A549 (cell line): ENCODE measurements at regions not wholly inside any gene's neighbourhood (a gene's known extent, or its start where the extent isn't known, plus 50 kb on each side); places are given as distances from the start of the nearest gene placed in this dataset.
A peak's percentile ranks its signal among the peaks of the same experiment; 100 is the strongest.

Source experiments
- ATAC-seq, 2 experiments: fragments of 200-7000 bp in 1 of 2; fragments of >200 bp in 1 of 2; cut with Nextera tagmentation in 1 of 2; cut with Tn5 transposase in 1 of 2; 3 replicates each; pipeline versions ENCODE4 v1.8.0 to v1.9.1; 2018 to 2020; ENCODE audit warnings: mild to moderate bottlenecking in 1 of 2, moderate library complexity in 1 of 2
- CTCF ChIA-PET: fragments of 300-600 bp; sonication (Branson Sonifier 250); formaldehyde crosslinking; extraction: SDS; loops from one replicate; lab custom pipeline; 2021; ENCODE audit warnings: antibody characterized with exemption, inconsistent platforms; lab: Yijun Ruan, JAX
- POLR2A ChIA-PET: fragments of 350-600 bp; formaldehyde crosslinking; extraction: SDS; loops from one replicate; lab custom pipeline; 2021; ENCODE audit warnings: antibody characterized with exemption, inconsistent platforms; lab: Yijun Ruan, JAX
- DNase-seq, 2 experiments: peaks; one replicate each; pipeline versions ENCODE4 v3.0.0 to v3.0.0-alpha.2; 2011 to 2016; ENCODE audit warnings: low read depth in 1 of 2, low spot score in 1 of 2
- FAIRE-seq: peaks from 2 replicates; lab custom pipeline; 2011; peaks lifted over from hg19 to GRCh38; lab: Jason Lieb, UNC
- H3K27ac ChIP-seq, 2 experiments: fragments of >200 bp; sonication (Bioruptor Twin); formaldehyde crosslinking; 3 replicates each; pipeline ENCODE4 v1.5.1; 2016 to 2017
- H3K4me1 ChIP-seq: fragments of >200 bp; sonication (Bioruptor Twin); formaldehyde crosslinking; 3 replicates; pipeline ENCODE4 v1.6.1; 2016
- H3K4me2 ChIP-seq: fragments of >200 bp; sonication (Bioruptor Twin); formaldehyde crosslinking; 3 replicates; pipeline ENCODE4 v1.6.1; 2016
- H3K4me3 ChIP-seq: fragments of >200 bp; sonication (Bioruptor Twin); formaldehyde crosslinking; 3 replicates; pipeline ENCODE4 v1.5.1; 2016
- H3K9me3 ChIP-seq: fragments of >200 bp; sonication (Bioruptor Twin); formaldehyde crosslinking; 3 replicates; pipeline ENCODE4 v1.6.1; 2016
- EHMT2 ChIP-seq: fragments of 200-600 bp; sonication (generic); IDR thresholded peaks from 2 replicates; pipeline ENCODE4 v1.6.1; 2016; ENCODE audit warnings: antibody characterized with exemption, low read depth, mild to moderate bottlenecking, moderate library complexity
- EP300 ChIP-seq, 2 experiments: fragments of >200 bp; sonication (Bioruptor Twin); formaldehyde crosslinking; IDR thresholded peaks; 2 replicates in 1 of 2; 3 replicates in 1 of 2; pipeline ENCODE4 v1.6.1; 2016 to 2017
- ESRRA ChIP-seq: fragments of 150-350 bp; IDR thresholded peaks from 2 replicates; pipeline ENCODE4 v1.6.1; 2014; ENCODE audit warnings: mild to moderate bottlenecking, low read length, borderline replicate concordance
- HDAC2 ChIP-seq: fragments of 200-600 bp; sonication (generic); IDR thresholded peaks from 2 replicates; pipeline ENCODE4 v1.6.1; 2016
- HOXB13 ChIP-seq: fragments of 250-450 bp; sonication (Bioruptor Pico); IDR thresholded peaks from 2 replicates; pipeline ENCODE4 v1.5.0; 2020; ENCODE audit warnings: low read depth, mild to moderate bottlenecking, moderate library complexity
- JUNB ChIP-seq: fragments of >200 bp; sonication (Bioruptor Twin); formaldehyde crosslinking; IDR thresholded peaks from 2 replicates; pipeline ENCODE4 v1.6.1; 2016
- KDM1A ChIP-seq: fragments of 200-600 bp; sonication (generic); IDR thresholded peaks from 2 replicates; pipeline ENCODE4 v1.6.1; 2016; ENCODE audit warnings: low read depth, mild to moderate bottlenecking
- KDM5A ChIP-seq: fragments of 200-600 bp; sonication (generic); IDR thresholded peaks from 2 replicates; pipeline ENCODE4 v1.6.1; 2016; ENCODE audit warnings: antibody characterized with exemption, mild to moderate bottlenecking
- MAFK ChIP-seq: fragments of 450-650 bp; IDR thresholded peaks from 2 replicates; pipeline ENCODE4 v1.6.1; 2014; ENCODE audit not compliant: partially characterized antibody
- MAZ ChIP-seq: fragments of 150-350 bp; IDR thresholded peaks from 2 replicates; pipeline ENCODE4 v1.6.1; 2014; ENCODE audit warnings: antibody characterized with exemption, low read depth, low read length, borderline replicate concordance
- NFE2L2 ChIP-seq: fragments of 150-350 bp; conservative IDR thresholded peaks from 2 replicates; pipeline ENCODE4 v1.6.1; 2014; ENCODE audit warnings: low read length
- NR3C1 ChIP-seq: fragments of >200 bp; sonication (Bioruptor Twin); formaldehyde crosslinking; IDR thresholded peaks from 3 replicates; pipeline ENCODE4 v1.6.1; 2017
- POLR2A ChIP-seq: IDR thresholded peaks from 2 replicates; pipeline ENCODE4 v1.6.1; 2012; ENCODE audit warnings: mild to moderate bottlenecking, low read length
- POLR2AphosphoS2 ChIP-seq: conservative IDR thresholded peaks from 2 replicates; pipeline ENCODE4 v1.6.1; 2012; ENCODE audit warnings: low read length, improper control_type of control experiment, inconsistent platforms
- RAD21 ChIP-seq, 2 experiments: fragments of >200 bp in 1 of 2; sonication (Bioruptor Twin) in 1 of 2; formaldehyde crosslinking in 1 of 2; IDR thresholded peaks in 1 of 2; conservative IDR thresholded peaks in 1 of 2; 2 replicates in 1 of 2; 3 replicates in 1 of 2; pipeline ENCODE4 v1.6.1; 2012 to 2018; ENCODE audit warnings: inconsistent platforms in 1 of 2
- RFX5 ChIP-seq: fragments of 450-650 bp; IDR thresholded peaks from 2 replicates; pipeline ENCODE4 v1.7.1; 2014; ENCODE audit warnings: antibody characterized with exemption, mild to moderate bottlenecking, moderate library complexity
- RNF2 ChIP-seq: fragments of 200-600 bp; sonication (generic); IDR thresholded peaks from 2 replicates; pipeline ENCODE4 v1.6.1; 2016; ENCODE audit warnings: low read depth, mild to moderate bottlenecking, antibody characterized with exemption, moderate library complexity, borderline replicate concordance
- SMC3 ChIP-seq: fragments of >200 bp; sonication (Bioruptor Twin); formaldehyde crosslinking; IDR thresholded peaks from 3 replicates; pipeline ENCODE4 v1.6.1; 2018; ENCODE audit warnings: inconsistent platforms
- ZC3H11A ChIP-seq: fragments of 450-650 bp; IDR thresholded peaks from 2 replicates; pipeline ENCODE4 v1.6.1; 2014; ENCODE audit warnings: antibody characterized with exemption, mild to moderate bottlenecking
- ZNF302 ChIP-seq: fragments of 250-450 bp; sonication (Bioruptor Pico); IDR thresholded peaks from 2 replicates; pipeline ENCODE4 v1.9.0; 2021; ENCODE audit warnings: inconsistent platforms, mild to moderate bottlenecking, moderate library complexity
- ZSCAN20 ChIP-seq: fragments of 250-450 bp; sonication (Bioruptor Pico); IDR thresholded peaks from 2 replicates; pipeline ENCODE4 v1.8.0; 2022; ENCODE audit warnings: mild to moderate bottlenecking, moderate library complexity
- WGBS: methylation state at CpG from one replicate; pipeline ENCODE4 v1.1.6; 2017; ENCODE audit errors: missing lambda C conversion rate; 5-methylcytosine and 5-hydroxymethylcytosine counted together
- TF ChIP-seq, protein P1 (sequence below): fragments of 450-650 bp; IDR thresholded peaks from 2 replicates; pipeline ENCODE4 v1.6.1; 2014; ENCODE audit warnings: antibody characterized with exemption
- TF ChIP-seq, protein P2 (sequence below): fragments of >200 bp; sonication (Bioruptor Twin); formaldehyde crosslinking; IDR thresholded peaks from 3 replicates; pipeline ENCODE4 v1.5.1; 2016
- TF ChIP-seq, protein P3 (sequence below): fragments of 250-450 bp; sonication (Bioruptor Pico); IDR thresholded peaks from 2 replicates; pipeline ENCODE4 v1.5.0; 2020; ENCODE audit warnings: low read depth, mild to moderate bottlenecking, moderate library complexity
- TF ChIP-seq, protein P4 (sequence below): fragments of 250-450 bp; sonication (Bioruptor Pico); IDR thresholded peaks from 2 replicates; pipeline ENCODE4 v1.5.0; 2021; ENCODE audit warnings: mild to moderate bottlenecking, moderate library complexity, borderline replicate concordance
- TF ChIP-seq, protein P5 (sequence below): IDR thresholded peaks from 2 replicates; pipeline ENCODE4 v1.6.1; 2012

DNA sequence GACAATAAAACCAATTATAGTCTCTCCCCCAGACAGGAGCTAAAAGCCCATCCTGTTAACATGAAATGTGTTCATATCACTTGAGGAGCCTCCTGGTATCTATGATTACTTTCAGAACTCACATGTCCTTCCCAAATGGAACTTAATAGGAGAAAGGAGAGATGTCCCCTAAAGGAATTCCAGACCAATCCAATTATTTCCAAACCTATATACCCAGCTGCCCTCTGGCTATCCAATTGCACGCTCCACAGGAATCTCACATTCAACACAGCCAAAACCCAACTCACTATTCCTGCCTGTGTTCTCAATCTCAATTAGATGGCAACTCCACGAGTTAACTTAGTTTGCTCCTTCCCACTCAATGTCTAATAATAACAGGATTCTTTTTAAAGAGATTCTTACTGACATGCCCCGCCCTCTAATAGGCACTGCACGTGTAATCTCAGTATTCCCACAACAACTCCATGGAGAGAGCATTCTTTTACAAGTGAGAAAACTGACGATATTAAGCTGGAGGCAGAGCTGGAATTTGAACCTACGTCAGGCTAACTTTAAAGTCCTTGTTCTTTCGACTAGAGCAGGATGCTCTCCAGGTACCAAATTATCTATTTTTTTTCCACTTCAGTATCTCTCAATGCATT, 59.1 kb upstream of the SEC16B start (continued):
- TF ChIP-seq HDAC2 (no peak), ZNF302 (CRISPR knock-in tag) (no peak), NFE2L2 (no peak), ZC3H11A (no peak)

DNA sequence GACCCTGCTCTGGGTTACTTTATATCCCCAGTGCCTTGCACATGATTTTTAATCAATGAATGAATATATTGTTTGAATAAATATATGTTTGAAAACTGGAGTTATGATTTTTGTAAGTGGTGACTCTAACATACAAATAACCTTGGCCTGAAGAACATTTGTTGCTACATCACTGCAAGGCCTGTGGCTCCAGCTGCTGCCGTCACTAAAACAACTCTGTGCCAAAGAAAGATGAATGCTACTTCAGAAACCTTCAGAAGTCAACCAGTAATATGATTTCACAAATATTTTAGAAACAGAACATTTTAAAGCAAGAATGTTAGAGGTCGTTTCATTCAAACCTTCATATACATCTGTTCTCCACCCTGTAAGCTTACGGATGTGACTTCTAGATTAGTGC, 60.6 kb upstream of the SEC16B start:
- Histone ChIP-seq H3K4me2 (no peak overlapping the region), H3K4me1 (peaks cover 4% of the 10 kb centered on the region), H3K9me3 (no peaks in the 10 kb centered on the region), H3K27ac (no peak overlapping the region), H3K4me3 (no peak overlapping the region)
- ATAC-seq: no peak
- 74% methylated on average over 3 of the region's 3 CpGs for WGBS
- no peak for FAIRE-seq
- DNase-seq: no peak
- CTCF ChIA-PET: interaction anchor here (0.8 to 4.9 kb wide), 5 partner anchors 19 to 252 kb away, joined by 3 to 41 read pairs (median 3); partner anchors contain the start of gene SEC16B
- TF ChIP-seq RFX5 (no peak), MAZ (no peak), ZSCAN20 (CRISPR knock-in tag) (no peak), ESRRA (no peak), MAFK (no peak), POLR2A (no peak), JUNB (no peak)
- TF ChIP-seq, protein P1, sequence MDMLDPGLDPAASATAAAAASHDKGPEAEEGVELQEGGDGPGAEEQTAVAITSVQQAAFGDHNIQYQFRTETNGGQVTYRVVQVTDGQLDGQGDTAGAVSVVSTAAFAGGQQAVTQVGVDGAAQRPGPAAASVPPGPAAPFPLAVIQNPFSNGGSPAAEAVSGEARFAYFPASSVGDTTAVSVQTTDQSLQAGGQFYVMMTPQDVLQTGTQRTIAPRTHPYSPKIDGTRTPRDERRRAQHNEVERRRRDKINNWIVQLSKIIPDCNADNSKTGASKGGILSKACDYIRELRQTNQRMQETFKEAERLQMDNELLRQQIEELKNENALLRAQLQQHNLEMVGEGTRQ: no peak
- TF ChIP-seq, all 56 proteins: peak for 0
- POLR2A ChIA-PET: no interaction called here

DNA sequence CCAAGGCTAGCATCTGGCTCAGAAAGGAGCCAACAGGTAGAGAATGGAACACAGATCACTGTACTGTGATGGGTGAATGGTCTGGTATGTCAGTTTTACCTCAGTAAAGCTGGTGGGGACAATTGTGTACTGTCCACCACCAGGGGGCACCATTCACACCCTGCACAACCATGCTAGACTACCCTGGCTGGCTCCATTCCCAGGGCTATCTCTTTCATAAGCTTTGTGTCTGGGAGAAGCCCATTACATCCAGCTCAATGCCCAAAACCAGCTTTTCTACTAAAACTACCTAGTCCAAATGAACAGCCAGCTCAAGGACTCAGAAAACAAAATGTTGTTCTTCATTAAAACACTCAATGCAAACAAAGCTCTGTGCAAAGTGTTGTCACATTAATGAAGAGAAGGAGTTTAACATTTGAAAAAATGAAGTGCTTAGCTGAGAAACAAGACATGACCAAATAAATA, 62.0 kb upstream of the RASAL2 start:
- ChIA-PET POLR2A (interaction anchor here (1.0 to 1.1 kb wide), 2 partner anchors 20 to 207 kb away, joined by 3 to 4 read pairs; no protein-coding TSS in a partner anchor), CTCF (interaction anchor here (0.6 to 4.9 kb wide), 48 partner anchors 10 to 313 kb away, joined by 3 to 41 read pairs (median 5); partner anchors contain the start of genes RASAL2 and SEC16B)
- H3K4me3 ChIP-seq: no peak overlapping the region
- peaks cover 4% of the 10 kb centered on the region; the same call in 2 of the 3 replicates for H3K4me1 ChIP-seq
- DNase-seq: peak; percentile 83 to 87
- peak; percentile 93 to 98 for ATAC-seq
- H3K9me3 ChIP-seq: no peaks in the 10 kb centered on the region
- FAIRE-seq: peak; percentile 36
- TF ChIP-seq ESRRA (no peak), RAD21 (conservative IDR thresholded peaks at IDR 0.05 in 1 of 2, IDR thresholded peaks at IDR 0.05 in 1 of 2) (peak; percentile 70 to 84), KDM5A (no peak), RFX5 (no peak), KDM1A (no peak), SMC3 (peak; percentile 81)
- TF ChIP-seq, protein P2, sequence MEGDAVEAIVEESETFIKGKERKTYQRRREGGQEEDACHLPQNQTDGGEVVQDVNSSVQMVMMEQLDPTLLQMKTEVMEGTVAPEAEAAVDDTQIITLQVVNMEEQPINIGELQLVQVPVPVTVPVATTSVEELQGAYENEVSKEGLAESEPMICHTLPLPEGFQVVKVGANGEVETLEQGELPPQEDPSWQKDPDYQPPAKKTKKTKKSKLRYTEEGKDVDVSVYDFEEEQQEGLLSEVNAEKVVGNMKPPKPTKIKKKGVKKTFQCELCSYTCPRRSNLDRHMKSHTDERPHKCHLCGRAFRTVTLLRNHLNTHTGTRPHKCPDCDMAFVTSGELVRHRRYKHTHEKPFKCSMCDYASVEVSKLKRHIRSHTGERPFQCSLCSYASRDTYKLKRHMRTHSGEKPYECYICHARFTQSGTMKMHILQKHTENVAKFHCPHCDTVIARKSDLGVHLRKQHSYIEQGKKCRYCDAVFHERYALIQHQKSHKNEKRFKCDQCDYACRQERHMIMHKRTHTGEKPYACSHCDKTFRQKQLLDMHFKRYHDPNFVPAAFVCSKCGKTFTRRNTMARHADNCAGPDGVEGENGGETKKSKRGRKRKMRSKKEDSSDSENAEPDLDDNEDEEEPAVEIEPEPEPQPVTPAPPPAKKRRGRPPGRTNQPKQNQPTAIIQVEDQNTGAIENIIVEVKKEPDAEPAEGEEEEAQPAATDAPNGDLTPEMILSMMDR: peak; percentile 89
- no peak overlapping the region for H3K27ac ChIP-seq
- no peak overlapping the region for H3K4me2 ChIP-seq

DNA sequence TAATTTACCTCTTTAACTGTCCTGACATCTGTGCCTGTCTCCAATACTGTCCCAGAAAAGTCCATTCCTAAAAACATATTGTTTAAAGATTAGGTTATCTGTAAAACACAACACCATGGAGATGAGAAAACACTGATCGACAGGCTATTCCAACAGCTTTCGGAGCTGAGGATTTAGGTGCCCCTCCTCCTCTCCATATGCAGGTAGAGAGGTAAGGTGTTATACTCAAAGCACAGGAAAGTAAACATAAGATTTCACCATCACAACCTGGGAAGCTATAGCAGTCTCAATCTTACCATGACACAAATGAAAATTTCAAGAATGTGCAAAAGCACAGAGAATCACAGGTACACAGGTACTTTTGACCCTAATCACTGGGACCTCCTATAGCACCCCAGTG, 60.9 kb upstream of the RASAL2 start:
- no peaks in the 10 kb centered on the region for H3K9me3 ChIP-seq
- no peak for FAIRE-seq
- H3K4me3 ChIP-seq: no peak overlapping the region
- no peak for ATAC-seq
- H3K4me1 ChIP-seq: peaks cover 4% of the 10 kb centered on the region; the same call in 2 of the 3 replicates
- H3K4me2 ChIP-seq: no peak overlapping the region
- CTCF ChIA-PET: interaction anchor here (1.1 to 4.9 kb wide), 8 partner anchors 16 to 253 kb away, joined by 3 to 41 read pairs (median 6); partner anchors contain the start of gene RASAL2
- POLR2A ChIA-PET: no interaction called here
- WGBS: 100% methylated on average over 2 of the region's 2 CpGs
- no peak for DNase-seq
- no peak overlapping the region for H3K27ac ChIP-seq
- TF ChIP-seq KDM1A: no peak
- no peak for TF ChIP-seq KDM5A
- no peak for TF ChIP-seq POLR2AphosphoS2
- no peak for TF ChIP-seq RNF2
- TF ChIP-seq JUNB: no peak
- TF ChIP-seq ZNF302 (CRISPR knock-in tag): no peak
- TF ChIP-seq EHMT2: no peak
- TF ChIP-seq RFX5: no peak
- no peak for TF ChIP-seq MAZ
- TF ChIP-seq, protein P3, sequence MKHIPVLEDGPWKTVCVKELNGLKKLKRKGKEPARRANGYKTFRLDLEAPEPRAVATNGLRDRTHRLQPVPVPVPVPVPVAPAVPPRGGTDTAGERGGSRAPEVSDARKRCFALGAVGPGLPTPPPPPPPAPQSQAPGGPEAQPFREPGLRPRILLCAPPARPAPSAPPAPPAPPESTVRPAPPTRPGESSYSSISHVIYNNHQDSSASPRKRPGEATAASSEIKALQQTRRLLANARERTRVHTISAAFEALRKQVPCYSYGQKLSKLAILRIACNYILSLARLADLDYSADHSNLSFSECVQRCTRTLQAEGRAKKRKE: no peak
- TF ChIP-seq NR3C1: no peak
- no peak for TF ChIP-seq RAD21 (conservative IDR thresholded peaks at IDR 0.05 in 1 of 2, IDR thresholded peaks at IDR 0.05 in 1 of 2)
- TF ChIP-seq, protein P4, sequence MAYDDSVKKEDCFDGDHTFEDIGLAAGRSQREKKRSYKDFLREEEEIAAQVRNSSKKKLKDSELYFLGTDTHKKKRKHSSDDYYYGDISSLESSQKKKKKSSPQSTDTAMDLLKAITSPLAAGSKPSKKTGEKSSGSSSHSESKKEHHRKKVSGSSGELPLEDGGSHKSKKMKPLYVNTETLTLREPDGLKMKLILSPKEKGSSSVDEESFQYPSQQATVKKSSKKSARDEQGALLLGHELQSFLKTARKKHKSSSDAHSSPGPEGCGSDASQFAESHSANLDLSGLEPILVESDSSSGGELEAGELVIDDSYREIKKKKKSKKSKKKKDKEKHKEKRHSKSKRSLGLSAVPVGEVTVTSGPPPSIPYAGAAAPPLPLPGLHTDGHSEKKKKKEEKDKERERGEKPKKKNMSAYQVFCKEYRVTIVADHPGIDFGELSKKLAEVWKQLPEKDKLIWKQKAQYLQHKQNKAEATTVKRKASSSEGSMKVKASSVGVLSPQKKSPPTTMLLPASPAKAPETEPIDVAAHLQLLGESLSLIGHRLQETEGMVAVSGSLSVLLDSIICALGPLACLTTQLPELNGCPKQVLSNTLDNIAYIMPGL: no peak
- TF ChIP-seq EP300 (IDR thresholded peaks at IDR 0.05): no peak
- TF ChIP-seq NFE2L2: no peak
- TF ChIP-seq, protein P5, sequence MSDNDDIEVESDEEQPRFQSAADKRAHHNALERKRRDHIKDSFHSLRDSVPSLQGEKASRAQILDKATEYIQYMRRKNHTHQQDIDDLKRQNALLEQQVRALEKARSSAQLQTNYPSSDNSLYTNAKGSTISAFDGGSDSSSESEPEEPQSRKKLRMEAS: no peak
- TF ChIP-seq HOXB13: no peak
